ENCODE measurements at regions not wholly inside any gene's neighbourhood (a gene's known extent, or its start where the extent isn't known, plus 50 kb on each side); places are given as distances from the start of the nearest gene placed in this dataset.

DNA sequence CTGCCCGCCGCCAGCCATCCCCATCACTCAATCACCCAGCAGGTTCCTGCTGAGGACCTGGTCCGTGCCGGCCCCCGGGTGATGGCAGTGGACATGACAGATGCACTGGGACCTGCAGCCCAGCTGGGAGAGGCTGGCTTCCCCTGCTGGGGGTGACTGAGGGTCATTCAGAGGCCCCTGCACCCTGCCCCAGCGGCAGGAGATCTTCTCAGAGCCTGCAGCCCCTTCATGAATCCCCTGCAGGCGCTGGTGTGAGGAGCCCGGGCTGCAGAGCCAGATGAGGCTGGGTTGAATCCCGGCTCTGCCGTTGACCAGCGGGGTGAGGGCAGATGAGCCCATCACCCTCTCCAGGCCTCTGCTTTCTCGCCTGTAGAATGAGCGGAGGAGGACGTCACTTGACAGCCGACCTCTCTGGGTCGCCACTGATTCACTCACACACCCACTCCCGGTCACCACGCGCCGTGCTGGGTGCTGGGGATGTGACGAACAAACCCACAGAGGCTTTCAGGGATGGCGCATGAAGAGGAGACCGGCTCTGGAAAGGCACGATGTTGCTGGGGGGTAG is 95.2 kb upstream of the CIBAR2 start:
- H3K4me1 ChIP-seq (ENCODE audit: control insufficient read depth in 1 of 2, insufficient read depth in 2 of 2, low read length in 2 of 2) = peaks cover 7 to 65% of the 10 kb centered on the region in 2 donors

DNA sequence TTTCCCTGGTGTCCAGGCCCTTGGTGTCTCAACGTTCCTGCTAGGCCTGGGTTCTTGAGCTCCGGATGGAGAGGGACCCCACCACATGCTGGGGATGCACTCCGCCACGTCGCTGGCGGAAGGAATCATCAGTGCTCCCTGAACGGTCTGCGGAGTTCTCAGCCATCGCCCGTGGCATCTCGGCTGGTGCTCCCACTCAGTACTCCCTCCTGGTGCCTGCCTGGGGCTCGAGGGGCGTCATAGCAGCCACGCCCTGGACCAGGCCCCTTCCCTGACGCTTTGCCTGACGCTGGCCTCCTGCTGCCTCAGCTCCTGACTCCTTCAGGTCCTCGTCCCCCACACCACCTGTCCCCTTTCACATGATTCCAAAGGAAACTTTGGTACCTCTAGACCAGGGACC is 95.9 kb upstream of the CIBAR2 start:
- H3K36me3 ChIP-seq (ENCODE audit: control insufficient read depth in 1 of 2, insufficient read depth in 2 of 2, low read length in 2 of 2) = no peaks in the 10 kb centered on the region
- H3K9me3 ChIP-seq (ENCODE audit: control insufficient read depth in 1 of 2, low read length in 2 of 2) = no peaks in the 10 kb centered on the region
- peaks cover 7 to 65% of the 10 kb centered on the region in 2 donors for H3K4me1 ChIP-seq (ENCODE audit: control insufficient read depth in 1 of 2, insufficient read depth in 2 of 2, low read length in 2 of 2)
- no peak overlapping the region for H3K4me3 ChIP-seq (ENCODE audit: low read depth in 1 of 2, low read length in 2 of 2)
- no peaks in the 10 kb centered on the region for H3K27me3 ChIP-seq (ENCODE audit: low read depth, low read length)
- H3K27ac ChIP-seq (ENCODE audit: low read length) = no peak overlapping the region

More for the DNA sequence above, 95.2 kb upstream of the CIBAR2 start:
- no peaks in the 10 kb centered on the region for H3K36me3 ChIP-seq (ENCODE audit: control insufficient read depth in 1 of 2, insufficient read depth in 2 of 2, low read length in 2 of 2)
- no peaks in the 10 kb centered on the region for H3K27me3 ChIP-seq (ENCODE audit: low read depth, low read length)
- H3K4me3 ChIP-seq (ENCODE audit: low read depth in 1 of 2, low read length in 2 of 2) = no peak overlapping the region
- H3K27ac ChIP-seq (ENCODE audit: low read length) = no peak overlapping the region
- no peaks in the 10 kb centered on the region for H3K9me3 ChIP-seq (ENCODE audit: control insufficient read depth in 1 of 2, low read length in 2 of 2)

DNA sequence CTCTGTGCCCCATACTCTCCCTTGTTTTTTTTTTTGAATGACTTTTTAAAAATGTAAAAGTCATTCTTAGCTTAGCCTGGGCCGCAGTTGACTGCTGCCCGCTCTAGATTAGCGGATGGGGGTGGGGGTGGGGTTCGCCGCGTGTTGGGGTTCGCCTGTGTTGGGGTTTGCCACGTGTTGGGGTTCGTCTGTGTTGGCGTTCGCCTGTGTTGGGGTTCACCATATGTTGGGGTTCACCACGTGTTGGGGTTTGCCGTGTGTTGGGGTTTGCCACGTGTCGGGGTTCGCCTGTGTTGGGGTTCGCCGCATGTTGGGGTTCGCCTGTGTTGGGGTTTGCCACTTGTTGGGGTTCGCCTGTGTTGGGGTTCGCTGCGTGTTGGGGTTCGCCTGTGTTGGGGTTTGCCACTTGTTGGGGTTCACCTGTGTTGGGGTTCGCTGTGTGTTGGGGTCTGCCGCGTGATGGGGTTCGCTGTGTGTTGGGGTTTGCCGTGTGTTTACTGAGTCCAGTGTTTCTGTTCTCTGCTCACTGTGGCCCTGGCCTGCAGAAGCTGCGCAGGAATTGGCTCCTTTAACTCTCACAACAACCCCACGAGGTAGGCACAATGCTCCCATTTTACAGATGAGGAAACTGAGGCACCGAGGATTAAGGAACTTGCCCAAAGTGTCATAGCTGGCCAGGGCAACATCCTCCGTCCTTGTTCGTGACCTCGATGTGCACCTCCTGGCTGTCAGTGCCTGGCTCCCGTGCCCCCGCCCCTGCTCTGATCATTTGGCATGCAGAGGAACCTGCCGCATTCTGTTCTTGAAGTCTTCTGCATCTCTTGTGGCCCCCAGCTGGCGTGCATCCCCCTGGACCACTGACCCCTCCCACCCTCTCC is 96.6 kb upstream of the CIBAR2 start:
- no peaks in the 10 kb centered on the region for H3K36me3 ChIP-seq (ENCODE audit: control insufficient read depth in 1 of 2, insufficient read depth in 2 of 2, low read length in 2 of 2)
- H3K4me1 ChIP-seq (ENCODE audit: control insufficient read depth in 1 of 2, insufficient read depth in 2 of 2, low read length in 2 of 2) = peaks cover 7 to 64% of the 10 kb centered on the region in 2 donors
- no peak overlapping the region for H3K27ac ChIP-seq (ENCODE audit: low read length)
- no peak overlapping the region for H3K4me3 ChIP-seq (ENCODE audit: low read depth in 1 of 2, low read length in 2 of 2)
- H3K27me3 ChIP-seq (ENCODE audit: low read depth, low read length) = no peaks in the 10 kb centered on the region
- no peaks in the 10 kb centered on the region for H3K9me3 ChIP-seq (ENCODE audit: control insufficient read depth in 1 of 2, low read length in 2 of 2)

DNA sequence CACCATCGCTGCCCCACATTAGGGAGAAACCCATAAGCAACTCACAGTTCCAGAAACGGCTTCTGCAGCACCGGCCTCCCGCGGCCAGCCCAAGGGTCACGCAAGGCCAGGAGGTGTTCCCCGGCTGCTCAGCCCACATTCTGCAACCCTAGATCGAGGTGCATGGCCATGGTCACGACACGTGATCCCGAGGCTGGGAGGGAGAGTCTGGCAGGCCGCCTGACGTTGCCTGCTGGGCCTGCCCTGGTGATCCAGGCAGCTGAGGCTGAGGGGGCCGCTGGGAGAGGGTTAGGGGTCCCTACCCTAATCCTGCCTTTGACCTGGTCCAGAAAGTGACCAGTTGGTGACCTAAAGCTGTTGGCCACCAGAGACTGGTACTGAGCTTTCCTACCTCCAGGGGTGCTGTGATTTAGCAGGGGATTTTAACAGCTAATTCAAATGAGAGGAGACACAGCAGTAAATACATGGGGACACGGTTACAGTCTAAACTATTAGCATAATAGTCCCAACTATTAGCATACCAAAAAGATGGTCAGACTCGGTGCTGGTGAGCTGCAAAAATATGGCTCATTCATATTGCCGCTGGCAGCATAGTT is 97.4 kb upstream of the CIBAR2 start:
- no peak overlapping the region for H3K4me3 ChIP-seq (ENCODE audit: low read depth in 1 of 2, low read length in 2 of 2)
- no peak overlapping the region for H3K27ac ChIP-seq (ENCODE audit: low read length)
- H3K36me3 ChIP-seq (ENCODE audit: control insufficient read depth in 1 of 2, insufficient read depth in 2 of 2, low read length in 2 of 2) = no peaks in the 10 kb centered on the region
- H3K4me1 ChIP-seq (ENCODE audit: control insufficient read depth in 1 of 2, insufficient read depth in 2 of 2, low read length in 2 of 2) = peaks cover 3 to 67% of the 10 kb centered on the region in 2 donors
- H3K27me3 ChIP-seq (ENCODE audit: low read depth, low read length) = no peaks in the 10 kb centered on the region
- no peaks in the 10 kb centered on the region for H3K9me3 ChIP-seq (ENCODE audit: control insufficient read depth in 1 of 2, low read length in 2 of 2)

DNA sequence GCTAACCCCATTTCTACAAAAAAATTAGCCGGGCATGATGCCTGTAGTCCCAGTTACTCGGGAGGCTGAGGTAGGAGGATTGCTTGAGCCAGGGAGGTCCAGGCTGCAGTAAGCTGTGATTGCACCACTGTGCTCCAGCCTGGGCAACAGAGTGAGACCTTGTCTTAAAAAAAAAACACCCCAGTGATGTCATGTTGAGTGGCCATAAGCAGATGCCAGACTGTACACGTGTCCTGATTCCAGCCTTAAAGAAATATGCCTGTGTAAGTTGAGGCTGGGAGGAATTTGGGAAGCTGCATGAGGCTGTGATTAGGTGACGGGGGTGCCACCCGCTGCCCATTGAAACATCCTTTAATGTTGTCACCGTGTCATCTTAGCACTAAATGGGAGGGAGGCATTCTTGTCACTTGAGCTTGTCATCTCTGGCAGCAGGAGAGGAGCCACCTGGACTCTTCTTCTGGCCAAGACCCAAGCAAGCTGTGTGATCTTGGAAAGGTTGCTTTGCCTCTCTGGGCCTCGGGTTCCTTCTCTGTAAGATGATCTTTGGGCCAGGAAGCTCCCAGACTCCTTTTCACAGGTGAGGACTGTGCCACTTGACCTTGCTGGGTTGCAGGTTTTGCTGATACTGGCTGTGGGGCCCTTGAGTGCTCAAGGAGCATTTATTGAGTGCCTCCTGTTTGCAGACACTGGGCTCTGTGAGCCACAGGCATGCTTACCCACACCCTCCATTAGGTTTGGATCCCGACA is 98.3 kb upstream of the CIBAR2 start:
- Histone ChIP-seq H3K27ac (ENCODE audit: low read length) (no peak overlapping the region), H3K4me3 (ENCODE audit: low read depth in 1 of 2, low read length in 2 of 2) (no peak overlapping the region), H3K9me3 (ENCODE audit: control insufficient read depth in 1 of 2, low read length in 2 of 2) (no peaks in the 10 kb centered on the region), H3K36me3 (ENCODE audit: control insufficient read depth in 1 of 2, insufficient read depth in 2 of 2, low read length in 2 of 2) (no peaks in the 10 kb centered on the region), H3K4me1 (ENCODE audit: control insufficient read depth in 1 of 2, insufficient read depth in 2 of 2, low read length in 2 of 2) (peaks cover 3 to 63% of the 10 kb centered on the region in 2 donors), H3K27me3 (ENCODE audit: low read depth, low read length) (no peaks in the 10 kb centered on the region)

DNA sequence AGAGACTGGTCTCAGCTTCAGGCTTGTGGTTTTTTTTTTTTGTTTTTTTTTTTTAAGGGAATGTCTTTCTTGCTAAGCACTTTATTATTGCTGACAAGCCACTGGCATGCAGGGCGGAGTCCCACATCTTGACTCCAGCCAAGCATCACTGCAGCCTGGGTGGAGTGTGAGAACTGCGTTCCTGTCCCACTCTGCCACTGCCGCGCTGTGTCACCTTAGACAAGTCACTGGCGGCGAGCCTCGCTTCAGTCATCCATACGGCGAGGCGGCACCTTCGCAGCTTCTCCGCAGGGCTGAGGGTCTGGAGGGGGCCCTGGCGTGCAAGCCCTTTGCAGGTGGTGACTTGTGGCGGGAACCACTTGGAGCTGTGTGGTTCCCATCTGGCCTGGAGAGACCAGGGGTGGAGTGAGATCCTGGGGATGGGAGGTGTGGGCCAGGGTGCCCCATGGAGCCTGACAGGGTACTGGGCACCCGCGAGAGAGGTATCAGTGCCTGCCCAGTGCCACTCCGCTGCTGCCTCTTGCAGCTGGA is 99.1 kb upstream of the CIBAR2 start:
- no peak overlapping the region for H3K27ac ChIP-seq (ENCODE audit: low read length)
- no peaks in the 10 kb centered on the region for H3K9me3 ChIP-seq (ENCODE audit: control insufficient read depth in 1 of 2, low read length in 2 of 2)
- no peaks in the 10 kb centered on the region for H3K36me3 ChIP-seq (ENCODE audit: control insufficient read depth in 1 of 2, insufficient read depth in 2 of 2, low read length in 2 of 2)
- no peaks in the 10 kb centered on the region for H3K27me3 ChIP-seq (ENCODE audit: low read depth, low read length)
- H3K4me1 ChIP-seq (ENCODE audit: control insufficient read depth in 1 of 2, insufficient read depth in 2 of 2, low read length in 2 of 2) = peaks cover 3 to 56% of the 10 kb centered on the region in 2 donors
- H3K4me3 ChIP-seq (ENCODE audit: low read depth in 1 of 2, low read length in 2 of 2) = no peak overlapping the region

DNA sequence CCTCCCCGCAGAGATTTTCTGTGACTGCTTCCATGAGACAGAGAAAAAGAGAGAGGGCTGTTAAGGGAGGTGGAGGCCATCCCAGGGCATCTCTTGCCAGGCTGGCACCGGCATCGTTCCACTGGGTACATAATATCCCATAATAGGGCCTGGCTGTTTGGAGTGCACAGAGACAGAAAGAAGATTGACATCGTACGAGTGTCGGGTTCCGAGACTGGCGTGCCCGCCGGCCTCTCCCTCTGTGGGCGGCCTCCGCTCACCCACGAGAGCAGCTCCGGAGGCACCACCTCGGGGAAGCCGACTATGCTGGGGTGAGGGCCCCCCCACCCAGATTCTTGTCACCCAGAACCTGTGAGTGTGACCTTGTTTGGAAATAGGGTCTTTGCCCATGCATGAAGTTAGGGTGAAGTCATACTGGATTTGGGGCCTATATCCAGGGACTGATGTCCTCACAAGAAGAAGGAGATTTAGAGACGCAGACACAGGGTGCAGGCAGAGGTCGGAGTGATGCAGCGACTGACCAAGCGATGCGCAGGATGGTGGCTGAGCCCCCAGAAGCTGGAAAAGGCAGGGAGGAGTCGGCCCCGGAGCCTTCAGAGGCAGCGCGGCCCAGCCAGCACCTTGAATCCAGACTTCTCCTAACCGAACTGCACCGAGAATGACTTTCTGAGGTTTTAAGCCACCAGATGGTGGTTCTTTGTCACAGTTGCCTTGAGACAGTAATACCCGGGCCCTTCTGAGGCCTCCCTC is 101.8 kb upstream of the CIBAR2 start:
- H3K36me3 ChIP-seq (ENCODE audit: control insufficient read depth in 1 of 2, insufficient read depth in 2 of 2, low read length in 2 of 2) = no peaks in the 10 kb centered on the region
- no peaks in the 10 kb centered on the region for H3K27me3 ChIP-seq (ENCODE audit: low read depth, low read length)
- no peak overlapping the region for H3K27ac ChIP-seq (ENCODE audit: low read length)
- no peaks in the 10 kb centered on the region for H3K9me3 ChIP-seq (ENCODE audit: control insufficient read depth in 1 of 2, low read length in 2 of 2)
- H3K4me1 ChIP-seq (ENCODE audit: control insufficient read depth in 1 of 2, insufficient read depth in 2 of 2, low read length in 2 of 2) = peaks cover 3 to 38% of the 10 kb centered on the region in 2 donors
- no peak overlapping the region for H3K4me3 ChIP-seq (ENCODE audit: low read depth in 1 of 2, low read length in 2 of 2)

DNA sequence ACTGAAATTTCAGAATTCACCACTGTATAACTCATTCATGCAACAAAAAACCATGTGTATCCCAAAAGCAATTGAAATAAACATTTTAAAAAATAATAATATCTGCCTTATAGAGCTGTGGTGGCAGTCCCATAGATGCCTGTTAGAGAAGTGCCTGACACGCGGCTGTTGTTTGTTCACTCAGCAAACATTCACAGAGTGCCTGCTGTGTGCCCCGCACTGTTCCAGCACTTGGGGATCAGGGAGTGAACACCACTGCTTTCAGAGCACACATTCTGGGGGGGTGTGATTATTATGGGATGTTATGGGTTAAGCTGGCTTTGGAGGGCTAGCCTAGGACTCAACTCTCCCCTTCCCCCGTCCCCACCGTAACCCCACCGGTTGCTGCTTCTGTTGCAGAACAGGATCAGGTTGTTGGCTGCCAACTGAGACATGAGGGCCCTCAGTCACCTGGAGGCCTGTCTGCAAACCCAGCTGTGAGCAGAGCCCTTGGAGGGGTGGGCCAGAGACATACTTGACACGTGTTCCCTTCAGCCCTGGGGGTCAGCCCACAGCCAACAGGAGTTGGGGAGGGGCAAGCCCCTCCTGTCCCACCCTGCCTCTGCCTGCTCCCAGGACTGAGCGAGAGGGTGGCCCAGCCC is 103.3 kb upstream of the CIBAR2 start:
- Histone ChIP-seq H3K27me3 (ENCODE audit: low read depth, low read length) (no peaks in the 10 kb centered on the region), H3K4me1 (ENCODE audit: control insufficient read depth in 1 of 2, insufficient read depth in 2 of 2, low read length in 2 of 2) (peaks cover 4 to 40% of the 10 kb centered on the region in 2 donors), H3K4me3 (ENCODE audit: low read depth in 1 of 2, low read length in 2 of 2) (no peak overlapping the region), H3K9me3 (ENCODE audit: control insufficient read depth in 1 of 2, low read length in 2 of 2) (no peaks in the 10 kb centered on the region), H3K27ac (ENCODE audit: low read length) (no peak overlapping the region), H3K36me3 (ENCODE audit: control insufficient read depth in 1 of 2, insufficient read depth in 2 of 2, low read length in 2 of 2) (no peaks in the 10 kb centered on the region)

DNA sequence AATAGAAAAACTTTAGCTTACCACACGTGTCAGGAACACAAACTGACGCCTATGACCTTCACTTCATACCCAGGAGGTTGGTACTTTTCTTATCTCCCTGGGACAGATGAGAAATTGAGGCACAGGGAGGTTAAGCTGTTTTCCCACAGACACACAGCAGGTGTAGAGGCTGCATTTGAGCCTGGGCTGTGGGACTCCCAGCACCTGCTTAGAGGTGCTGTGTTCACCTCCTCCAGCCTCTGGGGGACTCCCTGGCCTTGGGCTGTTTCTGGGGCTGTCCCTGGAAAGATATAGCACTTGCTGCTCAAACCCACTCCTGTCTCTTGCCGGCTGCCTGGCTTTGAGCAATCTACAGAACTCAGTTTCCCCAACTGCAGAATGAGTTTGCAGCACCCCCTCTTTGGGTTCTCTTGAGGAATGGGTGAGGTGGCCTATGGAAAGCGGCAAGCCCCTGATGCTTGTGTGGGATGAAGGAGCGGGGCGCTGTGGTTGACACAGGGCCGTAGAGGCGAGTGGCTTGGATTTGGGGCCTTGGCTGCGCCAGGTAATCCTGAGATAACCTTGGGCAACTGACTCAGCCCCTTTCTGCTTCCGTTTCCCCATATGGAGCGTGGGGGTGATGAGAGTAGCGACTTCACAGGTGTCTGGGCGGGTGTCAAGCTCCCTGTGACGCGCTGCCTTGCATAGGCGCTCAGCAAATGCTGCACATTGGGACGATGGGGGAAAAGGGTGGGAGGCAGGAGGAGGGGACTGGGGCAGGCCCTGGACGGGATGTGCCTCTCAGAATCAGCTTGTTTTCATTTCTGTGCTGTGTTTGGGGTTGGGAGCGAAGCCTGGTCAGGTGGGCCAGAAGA is 104.5 kb upstream of the CIBAR2 start:
- Histone ChIP-seq H3K36me3 (ENCODE audit: control insufficient read depth in 1 of 2, insufficient read depth in 2 of 2, low read length in 2 of 2) (no peaks in the 10 kb centered on the region), H3K27ac (ENCODE audit: low read length) (no peak overlapping the region), H3K27me3 (ENCODE audit: low read depth, low read length) (no peaks in the 10 kb centered on the region), H3K9me3 (ENCODE audit: control insufficient read depth in 1 of 2, low read length in 2 of 2) (no peaks in the 10 kb centered on the region), H3K4me3 (ENCODE audit: low read depth in 1 of 2, low read length in 2 of 2) (no peak overlapping the region), H3K4me1 (ENCODE audit: control insufficient read depth in 1 of 2, insufficient read depth in 2 of 2, low read length in 2 of 2) (peaks cover 3 to 37% of the 10 kb centered on the region in 2 donors)

Data from muscle layer of duodenum (tissue), 2 donors.